OCI-LY1 (cell line): ENCODE measurements at regions not wholly inside any gene's neighbourhood (a gene's known extent, or its start where the extent isn't known, plus 50 kb on each side); places are given as distances from the start of the nearest gene placed in this dataset.
A peak's percentile ranks its signal among the peaks of the same experiment; 100 is the strongest.

Experiments
- H2AFZ ChIP-seq: fragments of 200-600 bp; sonication (generic), shearing (Covaris generic); 2 replicates; pipeline ENCODE4 v1.6.0; 2014; ENCODE audit warnings: antibody characterized with exemption, mild to moderate bottlenecking, low read length
- H3F3A ChIP-seq: fragments of 200-600 bp; sonication (generic), shearing (Covaris generic); 2 replicates; pipeline ENCODE4 v1.6.0; 2014; ENCODE audit warnings: mild to moderate bottlenecking, antibody characterized with exemption, low read length, moderate library complexity; ENCODE audit not compliant: insufficient read depth
- H3K27ac ChIP-seq: fragments of 200-600 bp; sonication (generic); 2 replicates; pipeline ENCODE4 v1.5.1; 2014; ENCODE audit warnings: low read length, mixed run types, mild to moderate bottlenecking, low read depth; ENCODE audit not compliant: poor library complexity, severe bottlenecking
- H3K27me3 ChIP-seq: fragments of 200-600 bp; sonication (generic); 2 replicates; pipeline ENCODE4 v1.6.0; 2014; ENCODE audit warnings: antibody characterized with exemption, mild to moderate bottlenecking, low read length, moderate library complexity; ENCODE audit not compliant: insufficient read depth
- H3K36me3 ChIP-seq: fragments of 200-600 bp; sonication (generic); 2 replicates; pipeline ENCODE4 v1.6.1; 2014; ENCODE audit warnings: mild to moderate bottlenecking, antibody characterized with exemption, low read length, moderate library complexity, mixed read lengths; ENCODE audit not compliant: insufficient read depth
- H3K4me1 ChIP-seq: fragments of 200-600 bp; sonication (generic); 2 replicates; pipeline ENCODE4 v1.5.1; 2014; ENCODE audit warnings: mild to moderate bottlenecking, low read length, moderate library complexity; ENCODE audit not compliant: insufficient read depth, severe bottlenecking
- H3K4me2 ChIP-seq: fragments of 200-600 bp; sonication (generic), shearing (Covaris generic); 2 replicates; pipeline ENCODE4 v1.6.1; 2014; ENCODE audit warnings: low read length
- H3K4me3 ChIP-seq: fragments of 200-600 bp; sonication (generic); 2 replicates; pipeline ENCODE4 v1.5.1; 2014; ENCODE audit warnings: low read length, low read depth, mild to moderate bottlenecking, mixed read lengths; ENCODE audit not compliant: poor library complexity, severe bottlenecking
- H3K79me2 ChIP-seq: fragments of 200-600 bp; shearing (Covaris generic); 2 replicates; pipeline ENCODE4 v1.6.1; 2016; ENCODE audit warnings: mixed run types, low read length, mixed read lengths; ENCODE audit not compliant: insufficient read depth
- H3K9ac ChIP-seq: fragments of 200-600 bp; sonication (generic), shearing (Covaris generic); 2 replicates; pipeline ENCODE4 v1.6.1; 2014; ENCODE audit warnings: mild to moderate bottlenecking, low read length, mixed read lengths
- H3K9me2 ChIP-seq: fragments of 200-600 bp; sonication (generic), shearing (Covaris generic); 2 replicates; pipeline ENCODE4 v1.6.1; 2014; ENCODE audit warnings: low read depth, mild to moderate bottlenecking, low read length, mixed read lengths
- H3K9me3 ChIP-seq: fragments of 200-600 bp; shearing (Covaris generic); 2 replicates; pipeline ENCODE4 v1.6.1; 2014; ENCODE audit warnings: low read length, mixed read lengths
- H4K20me1 ChIP-seq: fragments of 200-600 bp; sonication (generic), shearing (Covaris generic); 2 replicates; pipeline ENCODE4 v1.6.0; 2016; ENCODE audit warnings: mild to moderate bottlenecking, low read length; ENCODE audit not compliant: insufficient read depth
- CTCF ChIP-seq: fragments of 200-600 bp; sonication (generic), shearing (Covaris generic); IDR thresholded peaks from 2 replicates; pipeline ENCODE4 v1.5.1; 2017; ENCODE audit warnings: mild to moderate bottlenecking, antibody characterized with exemption, low read length, moderate library complexity, mixed read lengths
- EZH2 ChIP-seq: fragments of 200-600 bp; sonication (generic), shearing (Covaris generic); IDR thresholded peaks from 2 replicates; pipeline ENCODE4 v1.8.0; 2017; ENCODE audit warnings: borderline replicate concordance, mixed run types, mild to moderate bottlenecking, antibody characterized with exemption, low read length, moderate library complexity, mixed read lengths

DNA sequence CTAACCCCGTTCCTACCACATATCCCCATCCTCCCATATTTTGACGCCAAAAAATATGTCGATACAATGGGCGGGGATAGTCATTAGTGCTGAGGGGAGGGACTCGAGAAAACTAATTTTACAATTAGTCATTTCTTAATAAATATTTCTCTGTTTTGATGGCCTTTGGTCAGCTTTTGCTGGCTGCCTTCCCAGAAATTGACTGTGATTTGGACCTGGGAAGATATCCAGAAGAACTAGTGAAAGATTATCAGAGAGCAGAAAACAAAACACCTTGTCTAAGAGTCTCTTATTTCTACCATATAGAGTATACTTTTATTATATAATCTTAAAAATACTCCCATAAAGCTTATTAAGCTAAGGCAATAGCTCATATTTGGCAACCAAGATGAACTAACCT, 247.6 kb downstream of the MRPL39 start:
- Histone ChIP-seq H2AFZ (no peak overlapping the region), H3K9me3 (no peaks in the 10 kb centered on the region), H3K9ac (no peak overlapping the region), H3K4me3 (no peak overlapping the region), H3K4me1 (no peaks in the 10 kb centered on the region), H3K79me2 (no peaks in the 10 kb centered on the region), H3F3A (no peaks in the 10 kb centered on the region), H3K9me2 (no peaks in the 10 kb centered on the region), H3K36me3 (no peaks in the 10 kb centered on the region), H3K27ac (no peak overlapping the region), H4K20me1 (no peaks in the 10 kb centered on the region), H3K27me3 (no peaks in the 10 kb centered on the region), H3K4me2 (no peak overlapping the region)
- TF ChIP-seq CTCF (no peak), EZH2 (no peak)

GRCh38 chr21:25350056-25350455, 257.2 kb downstream of the MRPL39 start:
- Histone ChIP-seq H3K27me3 (no peaks in the 10 kb centered on the region), H3K4me1 (no peaks in the 10 kb centered on the region), H3K9ac (no peak overlapping the region), H3F3A (no peaks in the 10 kb centered on the region), H3K9me2 (no peaks in the 10 kb centered on the region), H3K4me3 (no peak overlapping the region), H4K20me1 (no peaks in the 10 kb centered on the region), H3K4me2 (no peak overlapping the region), H3K9me3 (no peaks in the 10 kb centered on the region), H3K27ac (no peak overlapping the region), H3K36me3 (no peaks in the 10 kb centered on the region), H3K79me2 (no peaks in the 10 kb centered on the region), H2AFZ (no peak overlapping the region)
- TF ChIP-seq EZH2 (no peak), CTCF (peak; percentile 48; the same call in 1 of the 2 replicates)

GRCh38 chr21:25343774-25344545, 263.3 kb downstream of the MRPL39 start:
- Histone ChIP-seq H3K27me3 (no peaks in the 10 kb centered on the region), H3K9me2 (no peaks in the 10 kb centered on the region), H3K4me3 (no peak overlapping the region), H3K36me3 (no peaks in the 10 kb centered on the region), H3F3A (no peaks in the 10 kb centered on the region), H4K20me1 (no peaks in the 10 kb centered on the region), H3K4me2 (no peak overlapping the region), H2AFZ (no peak overlapping the region), H3K27ac (no peak overlapping the region), H3K79me2 (no peaks in the 10 kb centered on the region), H3K4me1 (no peaks in the 10 kb centered on the region), H3K9ac (no peak overlapping the region), H3K9me3 (no peaks in the 10 kb centered on the region)
- no peak for TF ChIP-seq CTCF
